Right ventricle myocardium inferior (tissue), 1 donor: ENCODE measurements at regions not wholly inside any gene's neighbourhood (a gene's known extent, or its start where the extent isn't known, plus 50 kb on each side); places are given as distances from the start of the nearest gene placed in this dataset.
A peak's percentile ranks its signal among the peaks of the same experiment; 100 is the strongest.
"Not testable (repeated sequence)": the region's sequence is repeated elsewhere in the genome, so short reads cannot be mapped to it uniquely, and the experiment has no call there.

Experiments
- ATAC-seq: fragments of 200-7000 bp; cut with Tn5 transposase; one replicate; pipeline ENCODE4 v1.9.1; 2020; ENCODE audit warnings: mild to moderate bottlenecking, moderate library complexity
- DNase-seq: peaks from one replicate; pipeline ENCODE4 v3.0.0; 2021; ENCODE audit errors: missing footprints
- intact Hi-C: fragments of 100-400 bp; cut with DNase I; formaldehyde crosslinking; loops from one replicate; pipeline ENCODE4 v1.11.0; 2022
- donor health status: DM: no; HTN: yes; CAD: no; lungs with severe emphysema.

GRCh38 chrX:124271599-124271998 is 60.9 kb upstream of the TEX13D start:
- intact Hi-C loops, DNase-seq, ATAC-seq: not testable (repeated sequence)

GRCh38 chrX:124272370-124272982 is 60.0 kb upstream of the TEX13D start:
- no peak for DNase-seq
- ATAC-seq: no peak
- intact Hi-C loops: no loop called here

- DNase-seq: no peak
- ATAC-seq: peak; percentile 93
- intact Hi-C loops: no loop called here
Observed at GRCh38 chrX:124274438-124275181, 57.9 kb upstream of the TEX13D start.

GRCh38 chrX:124275182-124275894 is 57.1 kb upstream of the TEX13D start:
- intact Hi-C loops: no loop called here
- ATAC-seq: peak; percentile 82
- no peak for DNase-seq

- DNase-seq: no peak
- intact Hi-C loops: no loop called here
- ATAC-seq: no peak
Observed at GRCh38 chrX:124280294-124280902, 52.1 kb upstream of the TEX13D start.

- intact Hi-C loops: no loop called here
- ATAC-seq (no peak), DNase-seq (no peak)
Observed at GRCh38 chrX:124282580-124282979, 49.9 kb upstream of the TEX13D start.
